GM23338 (cell line): ENCODE measurements at regions not wholly inside any gene's neighbourhood (a gene's known extent, or its start where the extent isn't known, plus 50 kb on each side); places are given as distances from the start of the nearest gene placed in this dataset.

Experiments
- ATAC-seq: fragments of 200-7000 bp; cut with Tn5 transposase; 3 replicates; pipeline ENCODE4 v1.9.1; 2020
- DNase-seq: peaks from one replicate; pipeline ENCODE4 v3.0.0-alpha.2; 2015; ENCODE audit warnings: low spot score
- H2AFZ ChIP-seq: fragments of 200-600 bp; sonication (generic); 2 replicates; pipeline ENCODE4 v1.8.0; 2016; ENCODE audit warnings: antibody characterized with exemption, mild to moderate bottlenecking, moderate library complexity
- H3F3A ChIP-seq: fragments of 200-600 bp; sonication (generic); replicated peaks from 2 replicates; pipeline ENCODE4 v1.8.0; 2017; ENCODE audit warnings: antibody characterized with exemption, mixed run types, low read depth
- H3K27ac ChIP-seq: fragments of 200-600 bp; sonication (generic); 2 replicates; pipeline ENCODE4 v1.6.1; 2016; ENCODE audit warnings: low read depth
- H3K27me3 ChIP-seq: fragments of 200-600 bp; sonication (generic); 2 replicates; pipeline ENCODE4 v1.8.0; 2016; ENCODE audit warnings: mild to moderate bottlenecking, mixed run types, moderate library complexity; ENCODE audit not compliant: insufficient read depth
- H3K36me3 ChIP-seq: fragments of 200-600 bp; sonication (generic); 2 replicates; pipeline ENCODE4 v1.8.0; 2016; ENCODE audit warnings: mild to moderate bottlenecking; ENCODE audit not compliant: insufficient read depth
- H3K4me1 ChIP-seq: fragments of 200-600 bp; sonication (generic); 2 replicates; pipeline ENCODE4 v1.8.0; 2016; ENCODE audit warnings: mild to moderate bottlenecking, moderate library complexity; ENCODE audit not compliant: insufficient read depth
- H3K4me2 ChIP-seq: fragments of 200-600 bp; sonication (generic); 2 replicates; pipeline ENCODE4 v1.7.1; 2017; ENCODE audit warnings: mixed run types
- H3K4me3 ChIP-seq: fragments of 200-600 bp; sonication (generic); 2 replicates; pipeline ENCODE4 v1.6.1; 2016; ENCODE audit warnings: mixed run types
- H3K79me2 ChIP-seq: fragments of 200-600 bp; sonication (generic); replicated peaks from 2 replicates; pipeline ENCODE4 v1.8.0; 2017; ENCODE audit warnings: mild to moderate bottlenecking; ENCODE audit not compliant: insufficient read depth
- H3K9me2 ChIP-seq: fragments of 200-600 bp; sonication (generic); 2 replicates; pipeline ENCODE4 v1.8.0; 2017; ENCODE audit not compliant: insufficient read depth
- H4K20me1 ChIP-seq: fragments of 200-600 bp; sonication (generic); replicated peaks from 2 replicates; pipeline ENCODE4 v1.8.0; 2017; ENCODE audit warnings: mild to moderate bottlenecking; ENCODE audit not compliant: insufficient read depth
- H3K27ac Mint-ChIP-seq: 2 replicates; pipeline ENCODE4 v1.8.0; 2020; ENCODE audit warnings: inconsistent platforms, mild to moderate bottlenecking, moderate library complexity, mixed read lengths
- H3K27me3 Mint-ChIP-seq: 3 replicates; pipeline ENCODE4 v1.8.0; 2022; ENCODE audit warnings: low read depth, mild to moderate bottlenecking, moderate library complexity, mixed read lengths, inconsistent platforms; ENCODE audit not compliant: insufficient read depth, poor library complexity
- H3K36me3 Mint-ChIP-seq: 3 replicates; pipeline ENCODE4 v1.8.0; 2021; ENCODE audit warnings: low read depth, mild to moderate bottlenecking, inconsistent platforms, moderate library complexity, mixed read lengths
- H3K4me1 Mint-ChIP-seq: 3 replicates; pipeline ENCODE4 v1.8.0; 2020; ENCODE audit warnings: mild to moderate bottlenecking, inconsistent platforms, mixed read lengths
- H3K4me3 Mint-ChIP-seq: 3 replicates; pipeline ENCODE4 v1.8.0; 2021; ENCODE audit warnings: moderate library complexity, mild to moderate bottlenecking, inconsistent platforms, mixed read lengths
- H3K9me3 Mint-ChIP-seq: 3 replicates; pipeline ENCODE4 v1.8.0; 2020; ENCODE audit warnings: moderate library complexity, mild to moderate bottlenecking, inconsistent platforms, mixed read lengths
- CREB1 ChIP-seq: fragments of 250-450 bp; sonication (Bioruptor Pico); IDR thresholded peaks from 2 replicates; pipeline ENCODE4 v1.5.0; 2020; ENCODE audit warnings: low read depth, mild to moderate bottlenecking, moderate library complexity
- CTCF ChIP-seq, 2 experiments: fragments of 200-600 bp in 1 of 2; sonication (generic) in 1 of 2; conservative IDR thresholded peaks; 2 replicates each; pipeline versions ENCODE4 v1.5.1 to v1.6.1; 2016 to 2017; ENCODE audit warnings: antibody characterized with exemption in 2 of 2, low read depth in 2 of 2, mild to moderate bottlenecking in 2 of 2, moderate library complexity in 1 of 2
- JUNB ChIP-seq: IDR thresholded peaks from one replicate; pipeline ENCODE4 v1.6.1; 2016; ENCODE audit warnings: antibody characterized with exemption; ENCODE audit not compliant: unreplicated experiment
- ZNF331 ChIP-seq: fragments of 250-450 bp; sonication (Bioruptor Pico); IDR thresholded peaks from 2 replicates; pipeline ENCODE4 v1.5.0; 2020; ENCODE audit warnings: low read depth, mild to moderate bottlenecking, moderate library complexity
- TF ChIP-seq, protein P1 (sequence below): fragments of 250-450 bp; sonication (Bioruptor Pico); IDR thresholded peaks from 2 replicates; pipeline ENCODE4 v1.5.0; 2020; ENCODE audit warnings: mild to moderate bottlenecking, moderate library complexity
- TF ChIP-seq, protein P2 (sequence below): IDR thresholded peaks from one replicate; pipeline ENCODE4 v1.6.1; 2018; ENCODE audit warnings: antibody characterized with exemption; ENCODE audit not compliant: unreplicated experiment
- TF ChIP-seq, protein P3 (sequence below): IDR thresholded peaks from 2 replicates; pipeline ENCODE4 v1.6.1; 2016; ENCODE audit warnings: antibody characterized with exemption

DNA sequence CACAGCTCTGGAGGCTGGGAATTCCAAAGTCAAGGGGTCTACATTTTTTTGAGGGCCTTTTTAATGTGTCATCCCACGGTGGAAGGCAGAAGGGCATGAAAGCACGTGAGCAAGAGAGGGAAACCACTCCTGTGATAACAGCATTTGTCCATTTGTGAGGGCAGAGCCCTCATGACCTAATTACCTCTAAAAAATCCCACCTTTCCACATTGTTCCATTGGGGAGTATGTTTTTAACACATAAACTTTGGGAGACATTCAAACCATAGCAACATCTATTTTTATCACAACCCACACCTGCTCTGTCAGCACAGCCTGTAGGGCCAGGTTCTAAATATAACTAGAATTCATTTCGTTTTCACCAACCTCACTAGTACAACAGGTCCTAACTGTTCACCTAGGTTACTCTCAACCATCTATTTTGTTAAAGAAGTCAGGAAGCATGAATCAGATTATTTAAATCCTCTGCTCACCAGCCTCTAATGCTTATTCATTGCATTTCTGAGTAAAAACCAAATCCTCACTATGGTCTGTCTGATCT, 92.2 kb upstream of the DPP10 start (continued):
- TF ChIP-seq, protein P1, sequence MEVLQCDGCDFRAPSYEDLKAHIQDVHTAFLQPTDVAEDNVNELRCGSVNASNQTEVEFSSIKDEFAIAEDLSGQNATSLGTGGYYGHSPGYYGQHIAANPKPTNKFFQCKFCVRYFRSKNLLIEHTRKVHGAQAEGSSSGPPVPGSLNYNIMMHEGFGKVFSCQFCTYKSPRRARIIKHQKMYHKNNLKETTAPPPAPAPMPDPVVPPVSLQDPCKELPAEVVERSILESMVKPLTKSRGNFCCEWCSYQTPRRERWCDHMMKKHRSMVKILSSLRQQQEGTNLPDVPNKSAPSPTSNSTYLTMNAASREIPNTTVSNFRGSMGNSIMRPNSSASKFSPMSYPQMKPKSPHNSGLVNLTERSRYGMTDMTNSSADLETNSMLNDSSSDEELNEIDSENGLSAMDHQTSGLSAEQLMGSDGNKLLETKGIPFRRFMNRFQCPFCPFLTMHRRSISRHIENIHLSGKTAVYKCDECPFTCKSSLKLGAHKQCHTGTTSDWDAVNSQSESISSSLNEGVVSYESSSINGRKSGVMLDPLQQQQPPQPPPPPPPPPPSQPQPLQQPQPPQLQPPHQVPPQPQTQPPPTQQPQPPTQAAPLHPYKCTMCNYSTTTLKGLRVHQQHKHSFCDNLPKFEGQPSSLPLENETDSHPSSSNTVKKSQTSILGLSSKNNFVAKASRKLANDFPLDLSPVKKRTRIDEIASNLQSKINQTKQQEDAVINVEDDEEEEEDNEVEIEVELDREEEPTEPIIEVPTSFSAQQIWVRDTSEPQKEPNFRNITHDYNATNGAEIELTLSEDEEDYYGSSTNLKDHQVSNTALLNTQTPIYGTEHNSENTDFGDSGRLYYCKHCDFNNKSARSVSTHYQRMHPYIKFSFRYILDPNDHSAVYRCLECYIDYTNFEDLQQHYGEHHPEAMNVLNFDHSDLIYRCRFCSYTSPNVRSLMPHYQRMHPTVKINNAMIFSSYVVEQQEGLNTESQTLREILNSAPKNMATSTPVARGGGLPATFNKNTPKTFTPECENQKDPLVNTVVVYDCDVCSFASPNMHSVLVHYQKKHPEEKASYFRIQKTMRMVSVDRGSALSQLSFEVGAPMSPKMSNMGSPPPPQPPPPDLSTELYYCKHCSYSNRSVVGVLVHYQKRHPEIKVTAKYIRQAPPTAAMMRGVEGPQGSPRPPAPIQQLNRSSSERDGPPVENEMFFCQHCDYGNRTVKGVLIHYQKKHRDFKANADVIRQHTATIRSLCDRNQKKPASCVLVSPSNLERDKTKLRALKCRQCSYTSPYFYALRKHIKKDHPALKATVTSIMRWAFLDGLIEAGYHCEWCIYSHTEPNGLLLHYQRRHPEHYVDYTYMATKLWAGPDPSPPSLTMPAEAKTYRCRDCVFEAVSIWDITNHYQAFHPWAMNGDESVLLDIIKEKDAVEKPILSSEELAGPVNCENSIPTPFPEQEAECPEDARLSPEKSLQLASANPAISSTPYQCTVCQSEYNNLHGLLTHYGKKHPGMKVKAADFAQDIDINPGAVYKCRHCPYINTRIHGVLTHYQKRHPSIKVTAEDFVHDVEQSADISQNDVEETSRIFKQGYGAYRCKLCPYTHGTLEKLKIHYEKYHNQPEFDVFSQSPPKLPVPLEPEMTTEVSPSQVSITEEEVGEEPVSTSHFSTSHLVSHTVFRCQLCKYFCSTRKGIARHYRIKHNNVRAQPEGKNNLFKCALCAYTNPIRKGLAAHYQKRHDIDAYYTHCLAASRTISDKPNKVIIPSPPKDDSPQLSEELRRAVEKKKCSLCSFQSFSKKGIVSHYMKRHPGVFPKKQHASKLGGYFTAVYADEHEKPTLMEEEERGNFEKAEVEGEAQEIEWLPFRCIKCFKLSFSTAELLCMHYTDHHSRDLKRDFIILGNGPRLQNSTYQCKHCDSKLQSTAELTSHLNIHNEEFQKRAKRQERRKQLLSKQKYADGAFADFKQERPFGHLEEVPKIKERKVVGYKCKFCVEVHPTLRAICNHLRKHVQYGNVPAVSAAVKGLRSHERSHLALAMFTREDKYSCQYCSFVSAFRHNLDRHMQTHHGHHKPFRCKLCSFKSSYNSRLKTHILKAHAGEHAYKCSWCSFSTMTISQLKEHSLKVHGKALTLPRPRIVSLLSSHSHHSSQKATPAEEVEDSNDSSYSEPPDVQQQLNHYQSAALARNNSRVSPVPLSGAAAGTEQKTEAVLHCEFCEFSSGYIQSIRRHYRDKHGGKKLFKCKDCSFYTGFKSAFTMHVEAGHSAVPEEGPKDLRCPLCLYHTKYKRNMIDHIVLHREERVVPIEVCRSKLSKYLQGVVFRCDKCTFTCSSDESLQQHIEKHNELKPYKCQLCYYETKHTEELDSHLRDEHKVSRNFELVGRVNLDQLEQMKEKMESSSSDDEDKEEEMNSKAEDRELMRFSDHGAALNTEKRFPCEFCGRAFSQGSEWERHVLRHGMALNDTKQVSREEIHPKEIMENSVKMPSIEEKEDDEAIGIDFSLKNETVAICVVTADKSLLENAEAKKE (CRISPR knock-in tag), result no peak
- TF ChIP-seq, protein P2, sequence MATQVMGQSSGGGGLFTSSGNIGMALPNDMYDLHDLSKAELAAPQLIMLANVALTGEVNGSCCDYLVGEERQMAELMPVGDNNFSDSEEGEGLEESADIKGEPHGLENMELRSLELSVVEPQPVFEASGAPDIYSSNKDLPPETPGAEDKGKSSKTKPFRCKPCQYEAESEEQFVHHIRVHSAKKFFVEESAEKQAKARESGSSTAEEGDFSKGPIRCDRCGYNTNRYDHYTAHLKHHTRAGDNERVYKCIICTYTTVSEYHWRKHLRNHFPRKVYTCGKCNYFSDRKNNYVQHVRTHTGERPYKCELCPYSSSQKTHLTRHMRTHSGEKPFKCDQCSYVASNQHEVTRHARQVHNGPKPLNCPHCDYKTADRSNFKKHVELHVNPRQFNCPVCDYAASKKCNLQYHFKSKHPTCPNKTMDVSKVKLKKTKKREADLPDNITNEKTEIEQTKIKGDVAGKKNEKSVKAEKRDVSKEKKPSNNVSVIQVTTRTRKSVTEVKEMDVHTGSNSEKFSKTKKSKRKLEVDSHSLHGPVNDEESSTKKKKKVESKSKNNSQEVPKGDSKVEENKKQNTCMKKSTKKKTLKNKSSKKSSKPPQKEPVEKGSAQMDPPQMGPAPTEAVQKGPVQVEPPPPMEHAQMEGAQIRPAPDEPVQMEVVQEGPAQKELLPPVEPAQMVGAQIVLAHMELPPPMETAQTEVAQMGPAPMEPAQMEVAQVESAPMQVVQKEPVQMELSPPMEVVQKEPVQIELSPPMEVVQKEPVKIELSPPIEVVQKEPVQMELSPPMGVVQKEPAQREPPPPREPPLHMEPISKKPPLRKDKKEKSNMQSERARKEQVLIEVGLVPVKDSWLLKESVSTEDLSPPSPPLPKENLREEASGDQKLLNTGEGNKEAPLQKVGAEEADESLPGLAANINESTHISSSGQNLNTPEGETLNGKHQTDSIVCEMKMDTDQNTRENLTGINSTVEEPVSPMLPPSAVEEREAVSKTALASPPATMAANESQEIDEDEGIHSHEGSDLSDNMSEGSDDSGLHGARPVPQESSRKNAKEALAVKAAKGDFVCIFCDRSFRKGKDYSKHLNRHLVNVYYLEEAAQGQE, result no peak

DNA sequence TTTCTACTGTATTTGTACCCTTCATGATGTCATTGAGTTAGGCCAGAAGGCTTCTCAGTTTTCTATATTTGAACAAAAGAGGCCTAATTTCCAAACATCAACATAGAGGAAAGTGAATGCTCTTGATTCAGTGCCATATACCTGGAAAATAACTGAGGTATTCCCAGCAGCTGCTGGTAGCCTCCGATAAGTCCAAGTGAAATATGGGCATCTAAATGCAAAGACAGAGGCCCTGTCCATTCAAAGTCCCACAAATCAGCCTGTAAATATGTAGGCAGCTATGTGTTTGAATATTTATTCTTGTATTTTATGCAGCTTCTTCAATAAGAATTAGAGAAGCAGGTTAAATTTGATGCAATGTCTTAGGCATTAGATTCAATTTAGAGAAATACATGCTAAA, 89.5 kb upstream of the DPP10 start:
- H3F3A ChIP-seq, result no peaks in the 10 kb centered on the region
- no peak overlapping the region for H2AFZ ChIP-seq
- DNase-seq (no peak), ATAC-seq (no peak)
- no peaks in the 10 kb centered on the region for H3K27me3 ChIP-seq
- 0 out of 2 replicates have a peak, but pooled peaks cover 4% of the 10 kb centered on the region for H3K9me2 ChIP-seq
- H3K4me2 ChIP-seq, result no peak overlapping the region
- Mint-ChIP-seq H3K4me3 (no peak overlapping the region), H3K36me3 (no peaks in the 10 kb centered on the region), H3K9me3 (peaks cover 20% of the 10 kb centered on the region), H3K27ac (no peak overlapping the region), H3K27me3 (no peaks in the 10 kb centered on the region), H3K4me1 (no peaks in the 10 kb centered on the region)
- no peak overlapping the region for H3K4me3 ChIP-seq
- H3K4me1 ChIP-seq, result no peaks in the 10 kb centered on the region
- no peaks in the 10 kb centered on the region for H3K36me3 ChIP-seq
- no peaks in the 10 kb centered on the region for H3K79me2 ChIP-seq
- H3K27ac ChIP-seq, result no peak overlapping the region
- no peaks in the 10 kb centered on the region for H4K20me1 ChIP-seq
- TF ChIP-seq ZNF331 (CRISPR knock-in tag), result no peak
- TF ChIP-seq, protein P3, sequence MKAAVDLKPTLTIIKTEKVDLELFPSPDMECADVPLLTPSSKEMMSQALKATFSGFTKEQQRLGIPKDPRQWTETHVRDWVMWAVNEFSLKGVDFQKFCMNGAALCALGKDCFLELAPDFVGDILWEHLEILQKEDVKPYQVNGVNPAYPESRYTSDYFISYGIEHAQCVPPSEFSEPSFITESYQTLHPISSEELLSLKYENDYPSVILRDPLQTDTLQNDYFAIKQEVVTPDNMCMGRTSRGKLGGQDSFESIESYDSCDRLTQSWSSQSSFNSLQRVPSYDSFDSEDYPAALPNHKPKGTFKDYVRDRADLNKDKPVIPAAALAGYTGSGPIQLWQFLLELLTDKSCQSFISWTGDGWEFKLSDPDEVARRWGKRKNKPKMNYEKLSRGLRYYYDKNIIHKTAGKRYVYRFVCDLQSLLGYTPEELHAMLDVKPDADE, result no peak
- TF ChIP-seq, protein P2, result no peak
- TF ChIP-seq JUNB, result no peak
- TF ChIP-seq CREB1, result no peak
- TF ChIP-seq CTCF (conservative IDR thresholded peaks at IDR 0.05; ENCODE audit: low read depth in 2 of 2), result no peak
